ENCODE measurements at regions not wholly inside any gene's neighbourhood (a gene's known extent, or its start where the extent isn't known, plus 50 kb on each side); places are given as distances from the start of the nearest gene placed in this dataset.

DNA sequence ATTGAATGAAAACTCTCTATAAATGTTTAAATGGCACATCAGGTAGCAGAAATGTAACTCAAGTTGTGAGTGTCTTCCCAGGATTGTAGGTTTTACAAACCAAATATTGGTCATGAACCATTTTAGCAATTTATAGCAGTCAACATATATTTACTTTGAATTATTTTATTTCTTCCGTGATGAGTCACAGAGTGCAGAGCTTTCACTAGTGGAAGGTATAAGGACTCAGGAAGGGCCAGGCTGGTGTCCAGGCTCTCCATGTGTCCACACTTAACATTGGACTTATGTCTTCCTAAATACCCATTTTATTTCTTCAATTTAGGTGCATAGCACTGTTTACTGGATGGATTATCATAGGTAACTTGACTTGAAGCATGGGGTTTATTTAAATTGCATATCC lies 120.9 kb downstream of the OLIG3 start:
- H3K27me3 Mint-ChIP-seq: no peaks in the 10 kb centered on the region
- H3K9me3 Mint-ChIP-seq: peaks cover 4% of the 10 kb centered on the region
- H3K27ac Mint-ChIP-seq: no peak overlapping the region
- H3K4me3 Mint-ChIP-seq: no peak overlapping the region
- peaks cover 8% of the 10 kb centered on the region for H3K4me1 Mint-ChIP-seq (ENCODE audit: low read depth)
- no peak for DNase-seq
- H3K36me3 Mint-ChIP-seq (ENCODE audit: low read depth): no peaks in the 10 kb centered on the region

DNA sequence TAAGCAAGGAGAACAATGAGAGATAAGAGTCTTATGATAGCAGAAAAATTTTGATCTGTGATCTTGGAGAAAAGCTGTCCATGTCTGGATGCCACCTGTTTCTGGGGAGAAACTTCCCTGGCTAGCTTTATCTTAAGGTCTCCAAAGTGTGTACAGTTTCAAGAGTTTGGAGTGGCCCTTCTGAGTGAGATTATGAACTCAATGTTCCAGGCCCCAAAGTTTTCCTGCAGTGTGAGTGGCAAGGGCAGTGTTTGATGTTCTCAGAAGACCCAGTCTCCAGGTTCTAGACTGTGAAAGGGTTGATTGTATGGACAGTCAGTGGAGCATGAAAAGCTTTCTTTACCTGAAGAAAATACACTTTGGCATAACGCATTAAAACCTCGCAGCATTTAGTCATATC lies 121.7 kb downstream of the OLIG3 start:
- H3K4me3 Mint-ChIP-seq: no peak overlapping the region
- no peaks in the 10 kb centered on the region for H3K27me3 Mint-ChIP-seq
- H3K4me1 Mint-ChIP-seq (ENCODE audit: low read depth): peaks cover 8% of the 10 kb centered on the region
- H3K9me3 Mint-ChIP-seq: peaks cover 4% of the 10 kb centered on the region
- H3K27ac Mint-ChIP-seq: no peak overlapping the region
- no peaks in the 10 kb centered on the region for H3K36me3 Mint-ChIP-seq (ENCODE audit: low read depth)
- no peak for DNase-seq

DNA sequence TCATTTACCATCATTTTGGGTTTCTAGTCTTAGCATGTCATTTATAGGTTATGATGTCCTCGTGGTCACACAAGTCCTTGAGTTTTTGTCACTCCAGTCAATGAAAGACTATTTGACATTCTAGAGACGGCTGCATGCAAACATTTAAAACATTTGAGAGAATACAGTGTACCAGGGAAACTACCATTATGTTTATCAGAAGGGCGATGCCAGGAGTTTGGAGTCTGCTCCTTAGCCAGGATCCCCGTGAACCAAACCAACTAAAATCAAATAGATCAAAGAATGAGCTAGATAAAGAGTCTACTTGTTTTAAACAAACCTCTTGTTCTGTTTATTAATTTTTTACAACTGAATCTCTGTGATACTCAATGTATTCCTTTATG lies 122.6 kb downstream of the OLIG3 start:
- no peak overlapping the region for H3K27ac Mint-ChIP-seq
- peaks cover 4% of the 10 kb centered on the region for H3K9me3 Mint-ChIP-seq
- H3K27me3 Mint-ChIP-seq: no peaks in the 10 kb centered on the region
- H3K4me1 Mint-ChIP-seq (ENCODE audit: low read depth): peaks cover 8% of the 10 kb centered on the region
- no peak for DNase-seq
- no peak overlapping the region for H3K4me3 Mint-ChIP-seq
- no peaks in the 10 kb centered on the region for H3K36me3 Mint-ChIP-seq (ENCODE audit: low read depth)

DNA sequence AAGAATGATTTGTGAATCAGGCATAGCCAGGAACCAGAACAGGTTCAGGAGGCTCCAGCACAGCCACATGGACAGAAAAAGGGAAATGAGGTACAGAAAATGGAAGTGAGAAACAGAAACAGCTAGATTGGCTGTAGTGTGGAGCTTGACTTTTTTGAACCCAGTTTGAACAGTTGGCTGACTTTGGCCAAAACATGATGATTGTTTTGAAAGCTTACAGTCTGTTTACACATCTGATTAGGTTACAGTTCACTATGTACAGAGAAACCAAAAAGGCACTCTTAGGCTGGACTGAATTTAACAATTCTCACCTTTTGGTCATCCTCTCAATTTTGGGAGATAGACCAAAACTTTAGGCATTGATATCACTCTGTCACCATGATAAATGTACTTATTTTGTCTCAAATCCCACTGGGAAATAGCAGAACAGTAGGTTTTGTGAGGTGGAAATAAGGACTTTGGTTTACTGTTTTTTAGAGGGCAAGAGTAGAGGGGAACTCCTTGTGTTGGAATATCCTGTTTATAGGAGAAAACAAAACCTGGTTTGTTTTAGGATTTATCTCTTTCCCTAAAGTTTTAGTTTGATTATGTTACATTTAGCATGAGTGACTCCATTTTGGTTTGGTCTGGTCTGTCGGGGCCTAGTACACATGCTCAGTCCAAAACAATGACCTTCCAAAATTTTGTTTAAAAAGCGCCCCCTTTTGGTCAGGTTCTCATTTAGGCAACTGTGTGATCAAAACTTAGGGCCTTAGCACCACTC lies 123.1 kb downstream of the OLIG3 start:
- no peak for DNase-seq
- Mint-ChIP-seq H3K27ac (no peak overlapping the region), H3K4me3 (no peak overlapping the region), H3K27me3 (no peaks in the 10 kb centered on the region), H3K9me3 (no peaks in the 10 kb centered on the region), H3K36me3 (ENCODE audit: low read depth) (no peaks in the 10 kb centered on the region), H3K4me1 (ENCODE audit: low read depth) (peaks cover 3% of the 10 kb centered on the region)

DNA sequence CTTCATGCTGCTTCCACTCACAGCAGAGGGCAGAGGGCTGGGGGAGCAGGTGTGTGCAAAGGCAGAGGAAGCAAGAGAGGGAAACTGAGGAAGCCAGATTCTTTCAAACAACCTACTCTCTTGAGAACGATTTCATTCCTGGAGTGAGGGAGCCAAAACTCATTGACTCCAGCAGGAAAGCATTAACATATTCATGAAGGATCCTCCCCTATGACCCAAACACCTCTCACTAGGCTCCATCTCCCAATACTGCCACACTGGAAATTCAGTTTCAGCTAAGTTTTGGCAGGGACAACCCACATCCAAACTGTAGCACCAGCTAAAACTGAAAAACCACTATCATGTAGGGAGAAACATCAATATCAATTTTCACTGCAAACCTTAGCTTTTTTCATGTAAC lies 125.1 kb downstream of the OLIG3 start:
- peaks cover 4% of the 10 kb centered on the region for H3K4me1 Mint-ChIP-seq (ENCODE audit: low read depth)
- H3K27ac Mint-ChIP-seq: no peak overlapping the region
- H3K4me3 Mint-ChIP-seq: no peak overlapping the region
- no peak for DNase-seq
- no peaks in the 10 kb centered on the region for H3K27me3 Mint-ChIP-seq
- no peaks in the 10 kb centered on the region for H3K9me3 Mint-ChIP-seq
- no peaks in the 10 kb centered on the region for H3K36me3 Mint-ChIP-seq (ENCODE audit: low read depth)

DNA sequence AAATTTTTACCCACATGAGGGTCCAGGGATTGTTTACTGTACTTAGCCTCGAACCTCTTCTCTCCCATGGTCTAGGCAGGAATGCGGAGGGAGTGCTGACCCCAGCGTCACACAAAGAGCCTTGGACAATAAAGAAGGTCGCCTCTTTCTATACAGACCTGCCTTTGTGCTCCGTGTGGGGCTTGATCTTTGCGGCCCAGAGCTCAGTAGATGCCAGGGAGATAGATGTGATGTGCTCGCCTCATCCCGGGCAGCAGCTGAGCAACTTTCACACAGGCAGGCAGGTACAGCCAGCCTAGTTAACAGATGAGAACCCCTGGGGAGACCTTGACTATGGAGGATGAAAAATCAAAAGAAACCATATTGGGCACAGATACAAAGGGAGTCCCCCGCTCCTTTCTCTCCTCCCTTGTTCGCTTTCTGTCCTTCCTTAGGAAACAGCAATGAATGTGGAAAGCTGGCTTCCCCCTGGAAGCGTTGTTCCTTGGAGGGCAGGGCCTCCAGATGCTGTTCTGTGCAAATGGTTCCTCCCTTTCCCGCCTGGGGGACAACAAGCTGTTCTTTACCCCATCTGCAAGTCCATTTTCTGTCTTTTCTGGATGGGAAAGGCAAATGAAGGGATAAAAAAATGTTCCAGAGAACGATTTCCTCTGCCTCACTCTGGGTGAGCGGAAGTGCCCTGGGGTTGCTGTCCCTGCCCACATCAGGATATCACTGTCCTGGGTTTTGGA lies 128.3 kb downstream of the OLIG3 start:
- no peaks in the 10 kb centered on the region for H3K9me3 Mint-ChIP-seq
- no peak overlapping the region for H3K4me3 Mint-ChIP-seq
- no peaks in the 10 kb centered on the region for H3K27me3 Mint-ChIP-seq
- H3K27ac Mint-ChIP-seq: no peak overlapping the region
- peaks cover 21% of the 10 kb centered on the region for H3K4me1 Mint-ChIP-seq (ENCODE audit: low read depth)
- no peaks in the 10 kb centered on the region for H3K36me3 Mint-ChIP-seq (ENCODE audit: low read depth)
- no peak for DNase-seq

DNA sequence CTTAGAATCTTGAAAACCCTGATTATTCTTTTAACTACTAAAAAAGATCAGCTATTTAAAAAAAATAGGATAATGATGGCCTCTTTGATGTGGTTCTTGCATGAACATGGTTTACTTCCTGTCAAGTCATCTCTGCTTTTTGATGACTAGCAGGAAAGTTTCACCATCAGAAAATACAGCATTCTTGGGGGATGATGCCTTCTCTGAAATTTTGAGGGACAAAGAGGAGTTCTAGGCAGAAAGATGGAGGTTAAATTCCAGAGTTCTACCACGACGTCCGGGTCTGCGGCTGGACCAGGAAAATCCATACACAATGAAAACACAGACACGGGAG lies 130.4 kb downstream of the OLIG3 start:
- Mint-ChIP-seq H3K4me1 (ENCODE audit: low read depth) (peaks cover 21% of the 10 kb centered on the region), H3K27ac (peak overlapping the region; percentile 5), H3K4me3 (no peak overlapping the region), H3K9me3 (no peaks in the 10 kb centered on the region), H3K36me3 (ENCODE audit: low read depth) (no peaks in the 10 kb centered on the region), H3K27me3 (no peaks in the 10 kb centered on the region)
- DNase-seq: peak; percentile 40

DNA sequence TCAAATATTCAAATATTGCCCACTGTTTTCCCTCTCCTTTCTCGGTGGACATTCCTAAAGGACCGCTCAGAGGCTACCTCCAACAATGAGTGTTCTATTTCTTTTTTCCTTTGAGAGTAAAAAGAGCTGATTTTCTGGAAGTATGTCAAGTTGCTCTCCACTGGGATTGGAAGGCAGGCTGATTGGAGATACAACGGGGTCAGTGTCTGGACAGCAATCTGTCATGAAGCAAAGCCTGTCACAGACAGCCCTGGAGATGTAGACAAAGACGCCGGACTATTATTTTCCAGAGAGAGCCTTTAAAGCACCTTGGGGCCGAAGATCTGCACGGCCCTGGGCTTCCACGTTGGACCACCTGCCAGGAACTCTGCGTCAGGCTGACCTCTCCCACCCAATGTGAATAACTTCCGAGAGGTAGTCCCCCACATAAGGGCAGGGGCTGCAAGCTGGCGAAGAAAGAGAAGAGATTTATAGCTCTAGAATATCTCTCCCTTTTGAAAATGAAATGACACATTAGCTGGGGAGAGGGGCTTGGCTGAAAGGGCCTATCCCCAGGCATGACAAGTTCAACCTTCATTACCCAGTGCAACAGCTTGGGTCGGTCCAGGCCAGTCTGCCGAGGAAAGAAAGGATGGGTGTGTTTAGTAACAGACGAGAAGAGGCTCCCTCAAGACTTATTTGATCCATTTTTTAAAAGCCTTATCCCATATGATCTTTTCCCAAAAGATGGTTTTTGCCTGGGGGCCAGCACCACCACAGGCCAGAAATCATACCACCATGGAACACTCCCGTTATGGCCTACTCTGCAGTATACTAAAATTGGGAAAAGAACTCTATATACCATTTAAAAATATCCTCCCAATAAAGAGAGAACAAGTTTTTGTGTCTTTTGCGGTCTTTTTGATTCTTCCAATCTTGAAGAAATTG lies 131.1 kb downstream of the OLIG3 start:
- peaks cover 21% of the 10 kb centered on the region for H3K4me1 Mint-ChIP-seq (ENCODE audit: low read depth)
- DNase-seq: no peak
- no peak overlapping the region for H3K27ac Mint-ChIP-seq
- H3K4me3 Mint-ChIP-seq: no peak overlapping the region
- H3K9me3 Mint-ChIP-seq: no peaks in the 10 kb centered on the region
- H3K36me3 Mint-ChIP-seq (ENCODE audit: low read depth): no peaks in the 10 kb centered on the region
- no peaks in the 10 kb centered on the region for H3K27me3 Mint-ChIP-seq

DNA sequence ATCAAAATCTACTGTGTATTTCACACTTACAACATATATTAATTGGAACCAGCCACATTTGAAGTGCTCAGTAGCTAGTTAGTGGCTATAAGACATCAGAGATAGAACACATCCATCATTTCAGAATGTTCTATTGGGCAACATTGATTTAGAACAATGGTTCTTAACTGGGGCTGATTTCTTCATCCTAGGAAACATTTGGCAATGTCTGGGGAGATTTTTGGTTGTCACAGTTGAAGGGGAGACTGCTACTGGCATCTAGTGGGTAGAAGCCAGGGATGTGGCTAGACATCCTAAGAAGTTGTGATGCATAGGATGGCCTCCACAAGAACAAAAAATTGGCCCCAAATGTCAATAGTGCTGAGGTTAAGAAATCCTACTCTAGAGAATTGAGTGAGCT lies 132.5 kb downstream of the OLIG3 start:
- Mint-ChIP-seq H3K9me3 (no peaks in the 10 kb centered on the region), H3K27ac (no peak overlapping the region), H3K36me3 (ENCODE audit: low read depth) (no peaks in the 10 kb centered on the region), H3K4me1 (ENCODE audit: low read depth) (peaks cover 21% of the 10 kb centered on the region), H3K4me3 (no peak overlapping the region), H3K27me3 (no peaks in the 10 kb centered on the region)
- no peak for DNase-seq

DNA sequence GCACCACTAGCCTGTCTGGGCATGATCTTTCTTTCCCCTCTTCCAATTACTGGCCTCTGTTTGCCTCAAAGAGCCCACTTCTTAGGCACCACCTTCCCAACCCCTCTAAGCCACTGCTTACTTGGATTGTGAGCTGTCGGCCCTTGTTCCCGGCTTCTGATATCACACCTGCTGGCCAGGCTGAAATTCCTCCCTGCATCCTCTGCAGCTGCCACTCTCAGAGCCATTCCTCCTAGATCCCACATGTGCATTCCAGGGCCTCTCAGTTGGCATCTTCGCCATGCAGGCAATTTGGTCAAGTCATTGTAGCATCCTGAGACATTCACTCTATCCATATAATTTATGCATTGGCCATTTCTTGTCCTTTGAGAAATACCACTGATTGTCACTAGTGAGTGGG lies 135.9 kb downstream of the OLIG3 start:
- DNase-seq: no peak
- Mint-ChIP-seq H3K27ac (no peak overlapping the region), H3K4me3 (no peak overlapping the region), H3K4me1 (ENCODE audit: low read depth) (peaks cover 16% of the 10 kb centered on the region), H3K9me3 (no peaks in the 10 kb centered on the region), H3K36me3 (ENCODE audit: low read depth) (no peaks in the 10 kb centered on the region), H3K27me3 (no peaks in the 10 kb centered on the region)

DNA sequence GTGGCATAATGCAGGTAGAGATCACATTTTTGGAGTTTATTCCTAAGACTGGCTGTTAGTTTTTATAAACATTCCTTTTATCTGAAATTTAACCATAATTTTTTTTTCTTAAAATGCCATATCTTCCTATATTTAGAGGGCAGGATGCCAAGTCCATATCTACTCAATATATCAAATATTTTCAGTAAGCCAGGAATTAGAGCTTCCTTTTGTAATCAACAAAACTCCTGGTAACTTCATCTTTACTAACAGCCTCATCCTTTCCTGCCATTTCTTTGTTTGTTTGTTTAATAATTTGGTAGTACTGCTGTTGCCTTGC lies 136.3 kb downstream of the OLIG3 start:
- Mint-ChIP-seq H3K4me1 (ENCODE audit: low read depth) (peaks cover 16% of the 10 kb centered on the region), H3K27ac (no peak overlapping the region)

DNA sequence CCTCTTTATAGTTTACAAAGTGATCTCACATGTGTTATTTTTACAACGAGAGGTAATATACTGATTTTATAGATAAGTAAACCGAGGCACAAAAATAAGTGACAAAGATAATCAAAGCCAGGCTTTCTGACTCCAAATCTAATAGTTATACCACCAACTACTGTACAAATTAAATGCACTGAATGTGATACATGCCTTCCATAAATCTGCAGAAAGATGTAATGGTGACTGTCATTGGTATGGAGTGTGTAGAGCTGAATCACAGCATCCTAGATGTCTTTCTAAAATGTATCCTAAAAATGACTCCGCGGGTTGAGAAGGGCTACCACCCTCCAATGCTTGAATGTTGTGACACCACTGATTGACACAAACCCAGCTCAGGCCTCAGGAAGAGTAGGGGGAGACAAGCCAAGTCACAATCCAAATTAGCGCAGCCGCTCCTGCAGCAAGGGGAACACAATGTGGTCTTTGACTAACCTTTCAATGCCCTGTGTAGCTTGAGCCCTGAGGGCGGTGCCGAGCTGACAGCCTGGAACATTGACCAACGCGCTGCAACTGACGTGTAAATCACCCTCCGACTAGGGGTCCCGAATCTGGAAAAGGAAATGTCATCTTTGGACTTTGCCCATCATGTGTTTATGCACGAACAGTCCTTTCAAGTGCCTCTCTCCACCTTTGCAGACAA lies 136.8 kb downstream of the OLIG3 start:
- no peaks in the 10 kb centered on the region for H3K27me3 Mint-ChIP-seq
- no peaks in the 10 kb centered on the region for H3K9me3 Mint-ChIP-seq
- no peak for DNase-seq
- peaks cover 13% of the 10 kb centered on the region for H3K4me1 Mint-ChIP-seq (ENCODE audit: low read depth)
- H3K4me3 Mint-ChIP-seq: no peak overlapping the region
- no peak overlapping the region for H3K27ac Mint-ChIP-seq
- no peaks in the 10 kb centered on the region for H3K36me3 Mint-ChIP-seq (ENCODE audit: low read depth)

More for the DNA sequence above, 136.3 kb downstream of the OLIG3 start:
- H3K4me3 Mint-ChIP-seq: no peak overlapping the region
- no peaks in the 10 kb centered on the region for H3K27me3 Mint-ChIP-seq
- H3K9me3 Mint-ChIP-seq: no peaks in the 10 kb centered on the region
- DNase-seq: no peak
- no peaks in the 10 kb centered on the region for H3K36me3 Mint-ChIP-seq (ENCODE audit: low read depth)

DNA sequence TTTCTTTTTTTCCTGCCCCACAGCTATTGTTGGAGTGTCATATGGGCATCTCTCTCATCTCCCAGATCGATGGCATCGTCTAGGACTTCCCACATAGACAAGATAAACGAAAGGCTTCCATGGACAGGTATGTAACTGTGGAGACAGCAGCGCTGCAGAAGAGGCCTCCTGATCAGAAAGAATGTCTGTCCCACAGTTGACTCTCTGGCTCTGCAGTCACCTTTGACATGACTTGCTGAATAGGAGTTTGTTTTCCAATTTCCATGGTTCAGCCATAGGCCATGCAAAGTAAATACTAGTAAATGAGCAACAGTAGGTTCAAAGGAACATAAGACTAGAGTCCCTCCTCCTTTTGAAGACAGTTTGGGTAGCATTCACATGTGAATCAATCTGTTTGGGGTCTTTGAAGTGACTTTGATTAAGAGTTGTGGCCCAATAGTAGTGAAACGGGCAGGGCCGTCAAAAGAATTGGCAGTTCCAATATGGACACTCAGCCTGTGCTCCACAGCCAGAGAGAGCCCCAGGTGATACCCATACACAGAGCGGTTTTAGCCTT lies 134.7 kb upstream of the IFNGR1 start:
- DNase-seq: no peak
- Mint-ChIP-seq H3K4me1 (ENCODE audit: low read depth) (peaks cover 12% of the 10 kb centered on the region), H3K27me3 (no peaks in the 10 kb centered on the region), H3K4me3 (no peak overlapping the region), H3K9me3 (no peaks in the 10 kb centered on the region), H3K27ac (no peak overlapping the region), H3K36me3 (ENCODE audit: low read depth) (no peaks in the 10 kb centered on the region)

DNA sequence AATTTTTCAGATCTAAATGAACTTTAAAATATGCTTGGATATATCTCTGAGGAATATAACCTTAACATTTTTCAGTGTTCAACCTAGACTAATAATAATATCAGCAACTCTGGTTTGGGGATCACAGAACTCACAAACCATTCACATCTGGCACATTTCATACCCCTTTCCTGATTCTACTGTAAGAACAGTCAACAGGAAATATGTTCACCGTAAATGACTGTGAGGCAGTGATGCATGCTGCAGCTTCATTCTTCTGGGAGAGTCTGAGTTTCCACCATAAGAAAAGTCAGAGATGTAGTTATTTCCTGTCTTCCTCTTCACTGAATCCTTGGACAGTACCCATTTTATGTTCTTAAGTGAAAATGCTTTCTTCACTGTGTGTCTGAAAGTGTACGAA lies 134.2 kb upstream of the IFNGR1 start:
- peaks cover 12% of the 10 kb centered on the region for H3K4me1 Mint-ChIP-seq (ENCODE audit: low read depth)
- no peak overlapping the region for H3K27ac Mint-ChIP-seq

More for the DNA sequence above, 134.2 kb upstream of the IFNGR1 start:
- no peaks in the 10 kb centered on the region for H3K27me3 Mint-ChIP-seq
- DNase-seq: no peak
- no peaks in the 10 kb centered on the region for H3K9me3 Mint-ChIP-seq
- H3K36me3 Mint-ChIP-seq (ENCODE audit: low read depth): no peaks in the 10 kb centered on the region
- H3K4me3 Mint-ChIP-seq: no peak overlapping the region

Measured in activated T-cell treated with anti-CD3 and anti-CD28 coated beads, Interleukin-2, amount 50 U/mL, for 24 hours (primary cell).